Type B pancreatic cell (in vitro differentiated cells): ENCODE measurements at regions not wholly inside any gene's neighbourhood (a gene's known extent, or its start where the extent isn't known, plus 50 kb on each side); places are given as distances from the start of the nearest gene placed in this dataset.

ENCODE experiments used
- DNase-seq: peaks from one replicate; pipeline ENCODE4 v3.0.0; 2021; ENCODE audit warnings: mixed read lengths; ENCODE audit not compliant: unreplicated experiment; ENCODE audit errors: extremely low spot score
- H3K27ac Mint-ChIP-seq: 2 replicates; pipeline ENCODE4 v1.8.0; 2021; ENCODE audit warnings: mild to moderate bottlenecking, mixed read lengths
- H3K27me3 Mint-ChIP-seq: 2 replicates; pipeline ENCODE4 v1.8.0; 2021; ENCODE audit warnings: mixed read lengths
- H3K36me3 Mint-ChIP-seq: 2 replicates; pipeline ENCODE4 v1.8.0; 2021; ENCODE audit warnings: mixed read lengths
- H3K4me1 Mint-ChIP-seq: one replicate; pipeline ENCODE4 v1.8.0; 2021; ENCODE audit warnings: mixed read lengths; ENCODE audit not compliant: unreplicated experiment
- H3K4me3 Mint-ChIP-seq: 2 replicates; pipeline ENCODE4 v1.8.0; 2021; ENCODE audit warnings: mild to moderate bottlenecking, mixed read lengths
- H3K9me3 Mint-ChIP-seq: 2 replicates; pipeline ENCODE4 v1.8.0; 2021; ENCODE audit warnings: mixed read lengths
- CTCF ChIP-seq: fragments of 200-600 bp; sonication (generic); conservative IDR thresholded peaks from 2 replicates; pipeline ENCODE4 v1.5.0; 2021; ENCODE audit warnings: antibody characterized with exemption, mild to moderate bottlenecking

GRCh38 chr4:115906428-115906827 lies 793.0 kb upstream of the NDST4 start:
- no peak overlapping the region for H3K4me3 Mint-ChIP-seq
- H3K27me3 Mint-ChIP-seq = no peaks in the 10 kb centered on the region
- no peaks in the 10 kb centered on the region for H3K4me1 Mint-ChIP-seq
- H3K27ac Mint-ChIP-seq = no peak overlapping the region
- H3K36me3 Mint-ChIP-seq = no peaks in the 10 kb centered on the region
- peaks cover 6% of the 10 kb centered on the region for H3K9me3 Mint-ChIP-seq
- TF ChIP-seq CTCF = peak; percentile 65
- no peak for DNase-seq

- H3K27ac Mint-ChIP-seq = no peak overlapping the region
- H3K36me3 Mint-ChIP-seq = no peaks in the 10 kb centered on the region
- TF ChIP-seq CTCF = no peak
- DNase-seq = no peak
- H3K4me1 Mint-ChIP-seq = no peaks in the 10 kb centered on the region
- no peaks in the 10 kb centered on the region for H3K27me3 Mint-ChIP-seq
- H3K9me3 Mint-ChIP-seq = no peaks in the 10 kb centered on the region
- no peak overlapping the region for H3K4me3 Mint-ChIP-seq
Measured at GRCh38 chr4:115883847-115884246, 770.4 kb upstream of the NDST4 start.

- no peak for TF ChIP-seq CTCF
- H3K36me3 Mint-ChIP-seq = no peaks in the 10 kb centered on the region
- no peaks in the 10 kb centered on the region for H3K4me1 Mint-ChIP-seq
- no peaks in the 10 kb centered on the region for H3K27me3 Mint-ChIP-seq
- no peak overlapping the region for H3K4me3 Mint-ChIP-seq
- DNase-seq = no peak
- no peak overlapping the region for H3K27ac Mint-ChIP-seq
- no peaks in the 10 kb centered on the region for H3K9me3 Mint-ChIP-seq
Measured at GRCh38 chr4:115883231-115883630, 769.8 kb upstream of the NDST4 start.

DNA sequence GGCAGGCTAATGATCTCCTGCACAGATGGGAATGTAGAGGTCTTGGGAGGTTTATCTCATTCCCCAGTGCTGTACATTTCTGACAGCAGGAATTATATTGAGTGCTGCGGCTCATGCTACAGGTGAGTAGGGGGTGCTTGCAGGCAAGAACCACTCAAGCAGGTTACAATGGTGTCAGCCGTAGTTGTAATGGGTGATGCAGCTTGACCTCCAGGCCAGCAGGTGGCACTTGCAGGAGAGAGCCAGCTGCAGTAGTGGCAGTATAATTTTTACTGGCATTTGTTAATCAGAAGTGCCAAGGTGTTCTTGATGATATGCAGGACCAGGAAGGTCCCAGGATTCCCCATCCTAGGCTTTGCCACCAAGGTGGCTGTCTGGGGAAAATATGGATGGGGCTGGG lies 759.6 kb upstream of the NDST4 start:
- no peak overlapping the region for H3K4me3 Mint-ChIP-seq
- H3K4me1 Mint-ChIP-seq = no peaks in the 10 kb centered on the region
- no peak for TF ChIP-seq CTCF
- no peaks in the 10 kb centered on the region for H3K9me3 Mint-ChIP-seq
- no peaks in the 10 kb centered on the region for H3K27me3 Mint-ChIP-seq
- H3K27ac Mint-ChIP-seq = no peak overlapping the region
- no peaks in the 10 kb centered on the region for H3K36me3 Mint-ChIP-seq
- DNase-seq = no peak

- no peak for TF ChIP-seq CTCF
- Mint-ChIP-seq H3K27me3 (no peaks in the 10 kb centered on the region), H3K4me1 (no peaks in the 10 kb centered on the region), H3K9me3 (no peaks in the 10 kb centered on the region), H3K4me3 (no peak overlapping the region), H3K27ac (no peak overlapping the region), H3K36me3 (no peaks in the 10 kb centered on the region)
- DNase-seq = no peak
Measured at GRCh38 chr4:115871596-115871995, 758.2 kb upstream of the NDST4 start.

DNA sequence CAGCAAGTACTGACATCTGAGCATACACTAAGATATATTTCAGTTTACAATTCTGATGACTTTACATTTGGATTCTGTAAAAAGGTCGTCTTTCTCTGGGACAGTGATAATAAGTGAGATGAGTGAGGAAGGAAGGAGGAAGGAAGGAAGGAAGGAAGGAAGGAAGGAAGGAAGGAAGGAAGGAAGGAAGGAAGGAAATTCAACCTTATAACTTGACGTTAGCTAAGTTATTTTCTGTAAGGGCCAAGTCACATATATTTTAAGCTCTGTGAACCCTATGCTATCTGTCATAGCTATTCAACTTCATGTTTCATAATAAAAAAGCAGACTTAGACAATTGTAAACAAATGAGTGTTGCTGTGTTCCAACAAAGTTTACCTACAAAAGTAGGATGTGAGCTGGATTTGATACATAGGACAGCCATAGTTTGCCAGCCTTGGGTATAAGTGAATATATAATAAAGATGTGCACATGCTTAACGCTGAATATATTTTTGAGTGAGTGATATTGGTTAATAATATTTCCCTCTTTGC lies 753.0 kb upstream of the NDST4 start:
- Mint-ChIP-seq H3K4me1 (no peaks in the 10 kb centered on the region), H3K36me3 (no peaks in the 10 kb centered on the region), H3K27me3 (no peaks in the 10 kb centered on the region), H3K9me3 (no peaks in the 10 kb centered on the region), H3K4me3 (no peak overlapping the region), H3K27ac (no peak overlapping the region)
- TF ChIP-seq CTCF = no peak
- no peak for DNase-seq
